OCI-LY1 (cell line): ENCODE measurements at regions not wholly inside any gene's neighbourhood (a gene's known extent, or its start where the extent isn't known, plus 50 kb on each side); places are given as distances from the start of the nearest gene placed in this dataset.
A peak's percentile ranks its signal among the peaks of the same experiment; 100 is the strongest.

Experiments used
- H2AFZ ChIP-seq: fragments of 200-600 bp; sonication (generic), shearing (Covaris generic); 2 replicates; pipeline ENCODE4 v1.6.0; 2014; ENCODE audit warnings: antibody characterized with exemption, mild to moderate bottlenecking, low read length
- H3F3A ChIP-seq: fragments of 200-600 bp; sonication (generic), shearing (Covaris generic); 2 replicates; pipeline ENCODE4 v1.6.0; 2014; ENCODE audit warnings: mild to moderate bottlenecking, antibody characterized with exemption, low read length, moderate library complexity; ENCODE audit not compliant: insufficient read depth
- H3K27ac ChIP-seq: fragments of 200-600 bp; sonication (generic); 2 replicates; pipeline ENCODE4 v1.5.1; 2014; ENCODE audit warnings: low read length, mixed run types, mild to moderate bottlenecking, low read depth; ENCODE audit not compliant: poor library complexity, severe bottlenecking
- H3K27me3 ChIP-seq: fragments of 200-600 bp; sonication (generic); 2 replicates; pipeline ENCODE4 v1.6.0; 2014; ENCODE audit warnings: antibody characterized with exemption, mild to moderate bottlenecking, low read length, moderate library complexity; ENCODE audit not compliant: insufficient read depth
- H3K36me3 ChIP-seq: fragments of 200-600 bp; sonication (generic); 2 replicates; pipeline ENCODE4 v1.6.1; 2014; ENCODE audit warnings: mild to moderate bottlenecking, antibody characterized with exemption, low read length, moderate library complexity, mixed read lengths; ENCODE audit not compliant: insufficient read depth
- H3K4me1 ChIP-seq: fragments of 200-600 bp; sonication (generic); 2 replicates; pipeline ENCODE4 v1.5.1; 2014; ENCODE audit warnings: mild to moderate bottlenecking, low read length, moderate library complexity; ENCODE audit not compliant: insufficient read depth, severe bottlenecking
- H3K4me2 ChIP-seq: fragments of 200-600 bp; sonication (generic), shearing (Covaris generic); 2 replicates; pipeline ENCODE4 v1.6.1; 2014; ENCODE audit warnings: low read length
- H3K4me3 ChIP-seq: fragments of 200-600 bp; sonication (generic); 2 replicates; pipeline ENCODE4 v1.5.1; 2014; ENCODE audit warnings: low read length, low read depth, mild to moderate bottlenecking, mixed read lengths; ENCODE audit not compliant: poor library complexity, severe bottlenecking
- H3K79me2 ChIP-seq: fragments of 200-600 bp; shearing (Covaris generic); 2 replicates; pipeline ENCODE4 v1.6.1; 2016; ENCODE audit warnings: mixed run types, low read length, mixed read lengths; ENCODE audit not compliant: insufficient read depth
- H3K9ac ChIP-seq: fragments of 200-600 bp; sonication (generic), shearing (Covaris generic); 2 replicates; pipeline ENCODE4 v1.6.1; 2014; ENCODE audit warnings: mild to moderate bottlenecking, low read length, mixed read lengths
- H3K9me2 ChIP-seq: fragments of 200-600 bp; sonication (generic), shearing (Covaris generic); 2 replicates; pipeline ENCODE4 v1.6.1; 2014; ENCODE audit warnings: low read depth, mild to moderate bottlenecking, low read length, mixed read lengths
- H3K9me3 ChIP-seq: fragments of 200-600 bp; shearing (Covaris generic); 2 replicates; pipeline ENCODE4 v1.6.1; 2014; ENCODE audit warnings: low read length, mixed read lengths
- H4K20me1 ChIP-seq: fragments of 200-600 bp; sonication (generic), shearing (Covaris generic); 2 replicates; pipeline ENCODE4 v1.6.0; 2016; ENCODE audit warnings: mild to moderate bottlenecking, low read length; ENCODE audit not compliant: insufficient read depth
- CTCF ChIP-seq: fragments of 200-600 bp; sonication (generic), shearing (Covaris generic); IDR thresholded peaks from 2 replicates; pipeline ENCODE4 v1.5.1; 2017; ENCODE audit warnings: mild to moderate bottlenecking, antibody characterized with exemption, low read length, moderate library complexity, mixed read lengths
- EZH2 ChIP-seq: fragments of 200-600 bp; sonication (generic), shearing (Covaris generic); IDR thresholded peaks from 2 replicates; pipeline ENCODE4 v1.8.0; 2017; ENCODE audit warnings: borderline replicate concordance, mixed run types, mild to moderate bottlenecking, antibody characterized with exemption, low read length, moderate library complexity, mixed read lengths

- Histone ChIP-seq H4K20me1 (no peaks in the 10 kb centered on the region), H3K27me3 (no peaks in the 10 kb centered on the region), H3K9me2 (no peaks in the 10 kb centered on the region), H3K36me3 (no peaks in the 10 kb centered on the region), H3K4me3 (peak overlapping the region; percentile 57), H3F3A (no peaks in the 10 kb centered on the region), H3K79me2 (no peaks in the 10 kb centered on the region), H3K4me2 (peak overlapping the region; percentile 86), H3K4me1 (peaks cover 69% of the 10 kb centered on the region), H3K9ac (peak overlapping the region; percentile 68), H3K27ac (peak overlapping the region; percentile 95), H3K9me3 (no peaks in the 10 kb centered on the region), H2AFZ (no peak overlapping the region)
- TF ChIP-seq EZH2 (no peak), CTCF (no peak)
Observed at GRCh38 chr5:56480078-56480704, 247.1 kb upstream of the ANKRD55 start.

- no peaks in the 10 kb centered on the region for H3K36me3 ChIP-seq
- TF ChIP-seq EZH2: no peak
- TF ChIP-seq CTCF: no peak
- H3K9me3 ChIP-seq: no peaks in the 10 kb centered on the region
- no peak overlapping the region for H2AFZ ChIP-seq
- H3K9ac ChIP-seq: peak overlapping the region; percentile 68
- peak overlapping the region; percentile 95 for H3K27ac ChIP-seq
- H3K79me2 ChIP-seq: no peaks in the 10 kb centered on the region
- no peaks in the 10 kb centered on the region for H3F3A ChIP-seq
- H3K27me3 ChIP-seq: no peaks in the 10 kb centered on the region
- peak overlapping the region; percentile 57 for H3K4me3 ChIP-seq
- H4K20me1 ChIP-seq: no peaks in the 10 kb centered on the region
- peak overlapping the region; percentile 86 for H3K4me2 ChIP-seq
- H3K4me1 ChIP-seq: peaks cover 69% of the 10 kb centered on the region
- H3K9me2 ChIP-seq: no peaks in the 10 kb centered on the region
Observed at GRCh38 chr5:56479696-56480077, 246.6 kb upstream of the ANKRD55 start.

- TF ChIP-seq EZH2 (no peak), CTCF (no peak)
- Histone ChIP-seq H3K27ac (peak overlapping the region; percentile 95), H3K36me3 (no peaks in the 10 kb centered on the region), H3K79me2 (no peaks in the 10 kb centered on the region), H2AFZ (no peak overlapping the region), H3K9ac (peak overlapping the region; percentile 68), H3K4me1 (peaks cover 69% of the 10 kb centered on the region), H3K9me3 (no peaks in the 10 kb centered on the region), H3K4me2 (peak overlapping the region; percentile 86), H3K27me3 (no peaks in the 10 kb centered on the region), H3K4me3 (peak overlapping the region; percentile 57), H3F3A (no peaks in the 10 kb centered on the region), H3K9me2 (no peaks in the 10 kb centered on the region), H4K20me1 (no peaks in the 10 kb centered on the region)
Observed at GRCh38 chr5:56479126-56479525, 246.0 kb upstream of the ANKRD55 start.
